NCI-H82 treated with DMSO at 0.1 percent for 48 hours (cell line): ENCODE measurements at regions not wholly inside any gene's neighbourhood (a gene's known extent, or its start where the extent isn't known, plus 50 kb on each side); places are given as distances from the start of the nearest gene placed in this dataset.

ENCODE experiments used
- DNase-seq: peaks from one replicate; lab custom pipeline; 2025; ENCODE audit not compliant: unreplicated experiment; lab: John Stamatoyannopoulos, UW

- DNase-seq = no peak
Measured at GRCh38 chr14:54207476-54208462, 189.0 kb upstream of the CDKN3 start.

- no peak for DNase-seq
Measured at GRCh38 chr14:54208751-54209150, 188.1 kb upstream of the CDKN3 start.

- no peak for DNase-seq
Measured at GRCh38 chr14:54209511-54210250, 187.1 kb upstream of the CDKN3 start.

GRCh38 chr14:54211551-54212308, 185.1 kb upstream of the CDKN3 start:
- no peak for DNase-seq

- DNase-seq = no peak
Measured at GRCh38 chr14:54213536-54213935, 183.3 kb upstream of the CDKN3 start.

- no peak for DNase-seq
Measured at GRCh38 chr14:54216827-54217226, 180.0 kb upstream of the CDKN3 start.

GRCh38 chr14:54219261-54220070, 177.3 kb upstream of the CDKN3 start:
- DNase-seq = no peak

- no peak for DNase-seq
Measured at GRCh38 chr14:54220071-54220703, 176.6 kb upstream of the CDKN3 start.

GRCh38 chr14:54220704-54221431, 175.9 kb upstream of the CDKN3 start:
- DNase-seq = no peak

- DNase-seq = no peak
Measured at GRCh38 chr14:54221432-54221803, 175.4 kb upstream of the CDKN3 start.

- no peak for DNase-seq
Measured at GRCh38 chr14:54221971-54222370, 174.8 kb upstream of the CDKN3 start.

GRCh38 chr14:54223831-54224402, 172.9 kb upstream of the CDKN3 start:
- no peak for DNase-seq

GRCh38 chr14:54225457-54226060, 171.2 kb upstream of the CDKN3 start:
- DNase-seq = peak; percentile 13

- no peak for DNase-seq
Measured at GRCh38 chr14:54226103-54226502, 170.7 kb upstream of the CDKN3 start.

GRCh38 chr14:54226558-54226957, 170.2 kb upstream of the CDKN3 start:
- no peak for DNase-seq

- no peak for DNase-seq
Measured at GRCh38 chr14:54229136-54229535, 167.7 kb upstream of the CDKN3 start.

- no peak for DNase-seq
Measured at GRCh38 chr14:54230645-54231044, 166.2 kb upstream of the CDKN3 start.

- no peak for DNase-seq
Measured at GRCh38 chr14:54232735-54233134, 164.1 kb upstream of the CDKN3 start.

GRCh38 chr14:54241517-54241916, 155.3 kb upstream of the CDKN3 start:
- no peak for DNase-seq
